Stimulated activated CD8-positive, alpha-beta memory T cell treated with anti-CD3 and anti-CD28 coated beads, Interleukin-2, amount 100 ng/mL, for 1 hour (primary cell): ENCODE measurements at regions not wholly inside any gene's neighbourhood (a gene's known extent, or its start where the extent isn't known, plus 50 kb on each side); places are given as distances from the start of the nearest gene placed in this dataset.

Source experiments
- DNase-seq, 2 donors: peaks; one replicate each; pipeline ENCODE4 v3.0.0-alpha.2; 2020; ENCODE audit warnings: low read depth in 2 of 2

DNA sequence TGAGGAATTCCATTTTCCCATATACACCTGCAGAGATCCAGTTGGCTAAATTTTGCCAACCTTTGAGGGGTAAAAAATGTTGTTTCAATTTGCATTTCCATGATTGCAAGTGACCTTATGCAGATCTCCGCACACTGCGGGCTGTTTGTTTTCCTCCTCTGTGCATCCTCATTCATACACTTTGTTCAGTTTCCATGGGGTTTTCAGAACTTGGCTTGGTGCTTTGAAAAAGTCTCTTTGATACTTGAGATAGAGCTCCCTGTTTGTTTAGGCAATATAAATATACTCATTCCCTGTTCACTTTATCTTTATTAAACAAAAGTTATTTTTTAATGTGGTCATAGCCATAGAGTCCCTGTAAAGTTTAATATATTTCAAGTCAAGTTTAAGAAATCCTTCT is 353.1 kb downstream of the CMPK2 start:
- DNase-seq = no peak

DNA sequence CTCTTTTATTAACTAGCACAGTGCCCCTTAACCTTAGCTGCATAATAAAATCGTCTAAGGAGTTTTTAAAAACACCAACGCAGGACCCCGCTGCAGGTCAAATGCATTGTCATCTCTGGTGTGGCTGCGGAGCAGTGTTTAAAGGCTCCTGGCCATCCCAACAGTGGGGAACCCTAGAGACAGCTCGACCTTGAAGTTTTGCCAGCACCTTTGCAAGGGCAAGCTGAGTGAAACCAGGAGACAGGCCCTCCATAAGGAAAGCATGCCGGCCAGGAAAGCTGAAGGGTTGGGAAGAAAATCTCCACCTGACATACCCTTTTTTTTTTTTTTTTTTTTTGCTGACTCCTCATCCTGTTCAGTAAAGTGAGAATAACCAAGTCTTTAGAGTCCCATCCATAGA is 349.0 kb downstream of the CMPK2 start:
- DNase-seq = no peak

DNA sequence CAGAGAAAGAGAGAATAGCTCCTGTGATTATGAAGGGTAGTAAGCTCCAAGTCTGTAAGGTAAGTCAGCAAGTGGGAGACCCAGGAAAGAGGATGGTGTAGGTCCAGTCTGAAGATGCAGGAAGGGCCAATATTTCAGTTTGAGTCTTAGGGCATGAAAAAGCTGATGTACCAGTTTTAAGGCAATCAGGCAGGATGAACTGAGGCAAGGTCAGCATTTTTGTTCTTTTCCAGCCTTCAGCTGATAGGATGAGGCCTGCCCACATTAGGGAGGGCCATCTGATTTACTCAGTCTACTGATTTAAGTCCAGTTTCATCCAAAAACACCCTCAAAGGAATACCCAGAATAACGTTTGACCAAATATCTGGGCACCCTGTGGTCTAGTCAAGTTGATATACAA is 347.3 kb downstream of the CMPK2 start:
- no peak for DNase-seq

DNA sequence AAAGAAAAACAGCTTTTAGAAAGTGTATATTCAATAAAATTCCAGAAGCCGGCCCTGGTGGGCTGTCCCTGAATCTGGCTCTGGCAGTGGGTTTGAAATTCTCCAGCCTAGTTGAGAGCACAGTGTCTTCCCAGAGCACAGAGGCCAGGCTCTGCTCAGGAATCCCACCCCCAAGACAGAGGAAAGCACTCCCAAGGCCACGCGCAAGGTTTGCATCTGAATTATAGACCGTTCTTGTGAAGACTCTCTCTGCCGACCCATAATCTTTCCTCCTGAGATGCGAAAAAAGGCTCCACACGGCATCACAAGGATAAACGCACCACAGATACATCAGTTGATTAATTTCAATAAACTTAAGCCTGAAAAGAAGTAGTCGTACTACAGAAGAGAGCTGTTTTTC is 342.2 kb downstream of the CMPK2 start:
- no peak for DNase-seq

DNA sequence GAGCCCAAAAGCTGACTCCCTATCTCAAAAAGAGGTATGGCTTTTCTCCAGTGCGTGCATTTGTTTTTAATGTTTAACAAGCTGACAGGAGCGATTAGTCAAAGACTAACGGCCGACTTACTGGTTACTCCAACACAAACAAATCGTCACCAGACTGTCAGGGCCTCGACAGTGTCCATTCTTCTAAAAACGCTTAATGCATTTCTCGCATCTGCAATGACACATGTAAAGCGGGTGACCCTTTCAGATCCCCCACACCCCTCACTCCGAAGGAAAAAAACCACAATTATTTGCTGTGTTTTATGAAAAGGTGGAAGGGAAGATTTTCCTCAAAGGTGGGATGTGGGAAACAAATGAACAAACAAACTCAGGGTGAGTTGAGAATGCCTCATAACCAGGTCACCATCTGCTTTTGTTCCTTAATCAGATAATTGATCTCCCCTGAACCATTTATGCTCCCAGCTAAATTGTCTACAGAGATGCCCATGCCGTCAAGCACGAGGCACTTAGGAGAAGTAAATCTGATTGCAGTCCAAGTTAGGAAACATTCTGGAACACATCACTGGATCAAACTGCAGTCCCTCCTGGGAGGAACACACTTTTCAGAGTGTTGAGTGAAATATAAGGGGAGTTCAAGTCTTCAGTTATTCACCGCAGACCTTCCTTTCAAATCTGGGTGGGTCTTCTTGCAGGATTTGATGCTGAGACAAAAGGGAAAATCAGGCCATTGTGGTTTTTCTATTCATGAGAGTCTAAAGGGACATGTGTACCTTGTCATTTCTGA is 340.8 kb downstream of the CMPK2 start:
- DNase-seq = no peak

DNA sequence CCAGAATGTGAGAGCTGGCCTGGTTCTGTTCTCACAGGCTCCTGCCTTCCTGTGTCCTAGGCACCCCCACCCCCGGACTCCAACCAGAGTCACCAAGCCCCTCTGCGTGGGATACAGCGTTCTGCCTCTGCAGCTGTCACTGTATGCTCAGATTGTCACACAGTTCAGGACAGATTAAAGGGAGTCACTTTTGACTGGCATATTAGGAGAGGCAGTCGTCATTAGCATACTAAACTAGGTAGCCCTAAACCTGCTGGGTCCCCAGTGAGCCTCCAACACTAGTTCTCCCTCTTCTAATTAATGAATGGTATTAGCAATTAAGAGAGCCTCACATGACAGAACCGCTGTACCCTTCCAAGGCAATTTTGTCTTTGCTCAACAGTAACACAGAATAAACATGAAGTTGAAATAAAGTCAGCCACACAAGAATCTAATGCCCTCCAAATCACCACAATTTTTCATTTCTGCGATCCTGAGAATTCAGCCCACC is 340.2 kb downstream of the CMPK2 start:
- no peak for DNase-seq

DNA sequence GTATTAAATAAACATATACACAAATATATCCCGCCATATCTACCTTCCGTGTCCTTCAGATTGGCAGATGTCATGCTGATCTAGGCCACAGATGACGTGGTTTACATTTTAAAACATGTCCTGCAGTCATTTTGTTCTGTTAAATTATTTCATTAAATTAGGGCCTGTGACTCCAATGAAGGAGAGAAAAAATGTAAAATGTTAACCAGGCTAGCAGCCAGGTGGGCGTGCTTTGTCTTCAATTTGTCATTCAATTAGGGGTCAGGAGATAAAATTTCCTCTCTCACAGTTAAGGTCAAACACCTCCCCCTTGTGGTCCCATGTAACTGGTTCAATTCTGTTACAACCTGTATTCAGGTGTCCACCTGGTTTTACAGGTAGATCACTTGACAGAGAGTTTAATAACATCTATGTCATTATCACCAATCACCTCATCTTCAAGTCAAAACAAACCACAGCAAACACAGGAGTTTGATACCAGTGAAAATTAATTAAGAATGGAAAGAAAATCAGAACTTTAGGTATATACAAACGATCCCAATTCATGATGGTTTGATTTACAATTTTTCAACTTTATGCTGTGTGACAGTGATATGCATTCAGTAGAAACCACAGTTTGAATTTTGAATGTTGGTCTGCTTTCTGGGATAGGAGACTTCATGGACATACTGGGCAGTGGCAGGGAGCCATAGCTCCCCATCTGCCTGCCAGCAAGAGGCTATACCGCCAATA is 339.4 kb downstream of the CMPK2 start:
- DNase-seq = no peak

DNA sequence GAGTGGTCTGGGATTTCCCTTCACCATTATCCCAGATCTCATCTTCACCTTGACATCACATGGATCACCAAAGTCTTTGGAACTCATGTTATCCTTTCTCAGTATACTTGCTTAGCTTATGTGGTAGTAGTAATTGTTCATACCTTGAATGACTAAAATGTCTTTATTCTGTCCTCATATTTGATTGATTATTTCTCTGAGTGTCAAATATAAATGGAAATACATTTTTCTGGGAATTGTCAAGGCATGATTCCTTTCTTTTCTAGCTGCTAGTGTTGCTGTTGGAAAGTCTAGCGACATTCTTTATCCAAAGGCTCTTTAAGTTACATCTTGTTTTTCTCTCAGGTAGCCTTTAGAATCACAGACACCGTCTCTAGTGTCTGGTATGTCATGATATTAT is 334.4 kb downstream of the CMPK2 start:
- no peak for DNase-seq

DNA sequence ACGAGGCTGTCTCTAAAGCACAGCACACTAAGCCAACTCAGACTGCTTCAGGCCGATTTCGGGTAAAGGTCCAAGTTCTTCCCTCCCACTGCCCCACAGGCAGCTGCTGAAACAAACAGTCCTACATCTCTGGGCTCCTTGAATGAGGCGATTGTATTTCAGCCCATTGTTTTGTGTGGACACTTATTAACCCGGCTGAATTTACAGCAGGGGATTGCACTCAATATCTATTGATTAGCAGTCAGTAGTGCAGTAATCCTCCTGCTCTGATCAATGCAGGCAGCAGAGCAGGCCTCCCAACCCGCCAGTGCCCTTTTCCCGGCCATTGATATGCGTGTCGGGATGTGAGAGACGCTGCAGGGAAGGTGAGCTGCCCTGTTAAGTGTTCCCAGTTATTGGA is 330.1 kb downstream of the CMPK2 start:
- no peak for DNase-seq

DNA sequence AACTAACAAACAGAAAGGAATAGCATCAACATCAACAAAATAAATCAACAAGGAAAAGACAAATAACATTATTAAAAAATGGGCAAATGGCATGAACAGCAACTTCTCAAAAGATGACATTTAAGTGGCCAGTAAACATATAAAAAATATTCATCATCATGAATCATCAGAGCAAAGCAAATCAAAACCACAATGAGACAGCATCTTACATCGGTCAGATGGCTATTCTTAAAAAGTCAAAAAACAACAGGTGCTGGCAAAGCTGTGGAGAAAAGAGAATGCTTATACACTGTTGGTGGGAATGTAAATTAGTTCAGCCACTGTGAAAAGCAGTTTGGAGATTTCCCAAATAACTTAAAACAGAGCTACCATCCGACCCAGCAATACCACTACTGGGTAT is 327.1 kb downstream of the CMPK2 start:
- no peak for DNase-seq

DNA sequence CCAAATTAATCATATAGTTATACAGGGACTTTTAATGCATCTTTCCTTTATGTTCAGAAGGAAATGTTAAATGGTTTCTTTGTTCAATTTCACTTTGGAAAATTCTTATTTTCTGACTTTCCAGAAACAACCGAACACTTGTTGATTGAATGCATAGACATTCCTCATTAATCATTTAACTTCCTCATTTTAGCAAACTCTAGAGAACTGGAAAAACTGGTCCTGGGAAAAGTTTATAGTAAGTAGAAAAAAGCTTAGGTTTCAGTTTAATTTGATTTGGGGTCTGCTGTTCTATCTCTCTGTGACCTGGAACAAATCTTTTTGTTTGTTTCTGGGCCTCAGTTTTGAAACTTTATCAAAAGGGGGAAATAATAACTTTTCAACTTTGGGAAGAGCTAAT is 320.4 kb downstream of the CMPK2 start:
- no peak for DNase-seq

DNA sequence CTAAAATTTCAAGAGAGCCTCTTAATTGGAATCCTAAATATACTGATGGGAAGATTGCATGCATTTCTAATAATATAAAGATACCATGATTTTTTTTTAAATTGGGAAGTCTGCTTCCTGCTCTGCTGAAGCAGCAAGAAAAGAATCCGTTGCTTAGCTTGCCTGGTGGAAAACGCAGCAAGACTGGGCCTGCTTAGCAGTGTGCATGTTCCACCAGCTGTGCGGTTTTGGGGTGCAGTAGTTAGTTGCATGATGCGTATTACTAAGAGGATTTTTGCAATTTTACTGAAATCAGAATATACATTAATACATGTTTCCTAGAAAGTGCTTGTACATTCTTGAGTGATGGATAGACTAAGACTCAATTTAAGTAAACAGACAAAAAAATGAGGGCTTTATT is 319.9 kb downstream of the CMPK2 start:
- no peak for DNase-seq

DNA sequence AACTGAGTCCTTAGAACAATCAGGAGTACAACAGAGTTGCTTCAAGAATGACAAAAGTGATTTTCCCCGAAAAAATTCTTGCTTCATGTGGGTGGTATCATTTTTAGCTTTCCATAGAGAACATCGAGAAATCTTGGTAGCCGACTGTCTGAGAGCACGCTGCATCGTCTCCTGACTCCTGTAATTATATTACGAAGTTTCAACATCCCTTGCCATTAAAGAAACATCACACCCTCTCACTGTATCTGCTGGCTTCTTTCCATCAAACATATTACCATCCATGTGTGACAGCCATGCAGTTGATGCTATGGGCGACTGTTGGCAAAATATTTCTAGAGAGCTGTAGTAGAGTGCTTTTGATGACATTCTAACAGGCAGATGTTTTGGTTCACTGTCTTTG is 311.2 kb downstream of the CMPK2 start:
- DNase-seq = no peak

DNA sequence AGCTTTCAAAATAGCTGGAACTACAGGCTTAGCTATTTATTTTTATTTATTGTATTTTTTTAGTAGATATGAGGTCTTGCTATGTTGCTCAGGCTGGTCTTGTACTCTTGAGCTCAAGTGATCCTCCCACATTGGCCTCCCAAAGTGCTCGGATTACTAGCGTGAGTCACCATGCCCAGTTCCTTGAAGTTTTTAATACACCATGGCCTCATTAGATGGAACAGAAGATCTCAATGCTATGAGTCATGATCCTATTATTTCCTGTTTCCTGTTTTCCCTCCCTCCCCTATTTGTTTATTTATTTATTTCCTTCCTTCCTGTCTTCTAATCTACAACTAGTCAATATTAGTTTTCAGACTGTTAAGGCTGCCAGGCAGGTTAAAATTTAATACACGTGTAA is 309.0 kb downstream of the CMPK2 start:
- DNase-seq = no peak

DNA sequence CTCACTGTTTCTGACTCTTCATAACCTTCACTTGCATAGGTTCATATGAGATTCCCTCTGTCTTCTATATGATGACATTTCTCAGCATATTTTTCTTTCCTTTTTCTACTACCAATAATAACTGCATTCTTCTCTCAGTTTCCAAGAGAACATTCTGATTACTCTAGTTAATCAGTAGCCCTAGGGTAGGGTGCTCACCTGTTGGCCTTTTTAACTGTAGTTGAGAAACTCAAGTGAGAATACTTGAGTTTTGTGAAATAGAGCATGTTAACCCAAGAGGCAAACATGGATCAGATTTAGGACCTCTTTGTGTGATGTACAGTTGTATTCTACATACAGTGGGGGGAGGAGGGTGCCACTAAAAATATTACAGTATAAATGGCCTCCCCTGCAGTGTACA is 308.0 kb downstream of the CMPK2 start:
- DNase-seq = no peak

DNA sequence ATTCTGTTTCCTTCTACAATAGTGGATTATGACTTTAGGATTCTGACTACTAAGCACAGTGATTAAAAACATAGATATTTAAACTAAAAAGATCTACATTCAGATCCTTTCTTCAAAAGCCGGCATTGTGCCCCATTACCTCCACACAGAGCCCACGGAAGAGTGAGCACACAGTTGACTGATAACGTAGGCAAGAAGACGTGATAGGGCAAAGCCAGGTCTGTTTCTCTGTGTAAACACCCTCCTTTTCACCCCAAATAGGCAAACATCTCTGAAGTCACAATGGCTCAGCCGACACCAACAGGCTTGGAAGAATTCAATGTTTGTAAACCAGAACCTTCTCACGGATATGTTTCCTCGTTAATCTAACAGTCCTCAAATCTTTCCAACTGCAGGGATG is 302.9 kb downstream of the CMPK2 start:
- no peak for DNase-seq

DNA sequence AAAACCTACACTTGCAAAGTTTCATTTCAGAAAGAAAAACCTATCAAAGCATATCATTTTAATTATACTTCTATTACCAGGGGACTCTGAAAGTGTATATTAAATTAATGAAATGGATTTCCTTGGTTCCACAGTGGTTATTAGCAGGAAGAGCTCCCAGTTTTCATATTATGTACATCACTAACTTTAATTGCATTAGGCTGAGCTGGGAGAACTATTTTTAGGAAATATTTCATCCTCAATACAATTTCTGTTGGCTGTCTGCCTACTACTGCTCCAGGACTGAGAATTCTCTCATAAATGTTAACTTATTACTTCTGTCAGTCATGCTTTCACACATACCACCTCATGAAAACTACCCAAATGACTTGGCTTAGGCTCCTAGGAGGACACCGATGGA is 301.4 kb downstream of the CMPK2 start:
- no peak for DNase-seq

DNA sequence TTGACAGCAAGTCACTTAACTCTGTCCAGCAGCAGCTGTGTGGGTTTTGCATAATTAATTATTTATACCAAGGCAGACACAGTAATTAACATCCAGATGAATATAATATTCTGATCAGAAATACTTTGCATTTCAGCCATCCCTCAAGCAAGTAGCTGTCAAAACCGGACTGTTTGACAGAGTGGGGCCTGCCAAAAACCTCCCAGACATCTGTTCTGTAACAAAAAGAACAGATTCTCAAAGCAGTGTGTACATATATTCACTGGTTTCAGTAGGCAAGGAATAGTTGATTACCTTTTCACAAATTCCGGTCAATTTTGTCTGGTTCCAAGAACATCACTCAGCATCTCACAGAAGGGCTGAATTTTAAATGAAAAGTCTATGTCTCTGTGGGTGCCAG is 291.6 kb downstream of the CMPK2 start:
- DNase-seq = no peak

DNA sequence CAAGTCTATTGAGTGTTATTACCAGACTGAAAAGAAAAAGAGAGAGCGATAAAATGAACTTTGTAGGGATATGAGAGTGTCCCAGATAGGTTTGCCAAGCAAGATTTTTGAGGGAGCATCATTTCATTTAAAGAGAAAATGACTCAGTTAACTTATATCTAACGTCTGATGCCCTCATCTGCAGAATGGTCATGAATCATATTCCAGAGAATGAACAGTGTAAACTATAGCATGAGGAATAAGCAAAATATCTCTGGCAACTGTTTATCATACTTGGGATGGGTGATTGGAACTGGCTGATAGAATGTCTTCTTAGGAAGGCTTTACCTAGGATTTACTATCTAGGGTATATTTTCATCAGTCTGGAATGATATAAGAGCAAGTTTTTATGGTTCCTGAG is 289.4 kb downstream of the CMPK2 start:
- no peak for DNase-seq

DNA sequence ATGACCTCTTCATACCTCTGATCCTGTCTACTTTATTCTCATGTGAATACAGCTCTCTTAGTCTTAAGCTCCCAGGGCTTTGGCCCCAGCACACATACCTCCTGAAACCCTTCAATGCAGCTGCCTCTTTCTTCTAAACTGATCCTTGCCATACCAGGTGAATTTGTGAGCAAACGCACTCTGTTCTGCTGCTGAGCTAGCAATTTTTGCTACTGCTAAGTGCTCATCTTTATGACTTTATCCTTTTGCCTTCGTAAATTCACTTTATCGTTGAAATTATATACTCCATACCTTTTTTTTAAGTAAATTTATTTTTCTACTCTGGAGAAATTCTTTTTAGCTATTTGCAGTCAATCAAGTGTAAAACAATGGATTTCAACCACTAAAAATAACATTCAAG is 287.7 kb downstream of the CMPK2 start:
- no peak for DNase-seq

DNA sequence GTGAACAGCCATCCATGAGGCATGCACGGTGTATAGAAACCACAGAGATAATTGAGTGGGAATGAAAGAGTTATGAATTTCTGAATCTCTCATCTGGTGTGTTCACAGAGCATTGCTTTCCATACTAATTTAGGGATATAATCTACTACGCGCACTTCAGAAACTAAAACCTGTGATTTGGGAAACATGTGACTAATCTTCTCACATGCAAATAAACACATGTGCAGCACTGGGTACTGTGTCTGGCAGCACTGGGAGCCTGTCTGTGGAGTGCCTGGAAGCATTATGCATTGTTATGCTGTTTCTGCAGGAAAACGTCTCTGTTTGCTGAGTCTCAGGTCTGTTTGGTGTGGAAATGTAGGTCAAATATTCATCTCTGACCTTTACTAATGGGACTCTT is 287.3 kb downstream of the CMPK2 start:
- DNase-seq = no peak

DNA sequence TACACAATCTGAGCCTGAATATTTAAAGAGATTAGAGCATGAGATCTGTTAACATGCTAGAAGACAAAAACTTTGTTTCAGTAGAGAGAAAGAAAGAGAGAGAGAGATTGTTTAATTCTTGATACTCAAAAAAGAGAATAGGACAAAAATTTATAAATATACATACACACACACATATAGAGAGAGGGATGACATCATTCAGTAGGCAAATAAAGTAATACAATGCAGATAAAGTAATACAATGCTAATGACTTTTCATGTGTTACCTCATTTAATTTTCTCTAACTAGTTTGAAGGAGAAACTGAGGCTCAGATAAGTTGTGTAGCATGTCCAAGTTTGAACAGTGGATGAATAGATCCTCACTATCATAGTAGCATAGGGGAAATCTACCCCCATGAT is 286.4 kb downstream of the CMPK2 start:
- DNase-seq = no peak

DNA sequence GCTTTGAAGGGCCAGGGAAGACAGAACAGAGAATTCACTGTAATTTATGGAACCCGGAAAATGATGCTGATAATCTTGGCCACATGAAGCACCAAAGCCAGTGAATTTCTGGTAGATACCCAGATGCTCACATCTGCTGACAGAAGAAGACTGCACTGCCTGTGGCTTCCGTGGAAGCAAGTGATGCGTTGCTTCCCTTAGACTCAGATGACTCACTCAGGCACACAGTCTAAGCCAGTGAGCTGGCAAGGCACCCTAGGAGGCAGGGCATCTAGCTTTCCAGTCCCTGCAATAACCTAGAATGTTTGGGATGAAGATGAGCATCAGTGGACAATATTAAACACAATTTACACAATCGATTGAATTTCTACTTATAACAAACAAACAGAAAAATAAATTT is 284.7 kb downstream of the CMPK2 start:
- DNase-seq = no peak

DNA sequence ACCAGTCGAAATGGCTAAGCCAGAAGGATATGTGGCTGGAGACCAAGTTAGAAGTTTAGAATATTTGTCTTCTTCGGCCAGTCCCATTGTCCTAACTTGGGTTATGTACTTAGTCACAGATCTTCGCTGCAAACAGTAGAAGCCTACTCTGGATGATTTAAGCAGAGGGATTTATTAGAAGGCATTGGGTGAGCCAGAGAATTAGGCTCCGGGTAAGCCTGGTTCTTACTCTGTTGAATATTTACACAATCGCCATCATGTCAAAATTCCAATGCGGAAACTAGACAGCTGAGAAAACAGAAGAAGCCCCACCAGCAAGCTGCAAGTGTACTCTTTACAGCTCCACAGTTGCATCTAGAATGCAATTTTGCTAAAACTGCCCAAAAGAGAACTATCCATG is 276.6 kb downstream of the CMPK2 start:
- no peak for DNase-seq
